A549 (cell line): ENCODE measurements at regions not wholly inside any gene's neighbourhood (a gene's known extent, or its start where the extent isn't known, plus 50 kb on each side); places are given as distances from the start of the nearest gene placed in this dataset.

ENCODE experiments used
- ESRRA ChIP-seq: fragments of 150-350 bp; IDR thresholded peaks from 2 replicates; pipeline ENCODE4 v1.6.1; 2014; ENCODE audit warnings: mild to moderate bottlenecking, low read length, borderline replicate concordance
- HOXA7 ChIP-seq: fragments of 250-450 bp; sonication (Bioruptor Pico); IDR thresholded peaks from 2 replicates; pipeline ENCODE4 v1.5.0; 2020; ENCODE audit warnings: mild to moderate bottlenecking, moderate library complexity
- MYC ChIP-seq: IDR thresholded peaks from 2 replicates; pipeline ENCODE4 v1.6.1; 2012; ENCODE audit warnings: mild to moderate bottlenecking, inconsistent platforms, low read length, improper control_type of control experiment, borderline replicate concordance
- NFE2L2 ChIP-seq: fragments of 150-350 bp; conservative IDR thresholded peaks from 2 replicates; pipeline ENCODE4 v1.6.1; 2014; ENCODE audit warnings: low read length
- POLR2A ChIP-seq: IDR thresholded peaks from 2 replicates; pipeline ENCODE4 v1.6.1; 2012; ENCODE audit warnings: mild to moderate bottlenecking, low read length
- RAD21 ChIP-seq, 2 experiments: fragments of >200 bp in 1 of 2; sonication (Bioruptor Twin) in 1 of 2; formaldehyde crosslinking in 1 of 2; IDR thresholded peaks in 1 of 2; conservative IDR thresholded peaks in 1 of 2; 2 replicates in 1 of 2; 3 replicates in 1 of 2; pipeline ENCODE4 v1.6.1; 2012 to 2018; ENCODE audit warnings: inconsistent platforms in 1 of 2
- RFX5 ChIP-seq: fragments of 450-650 bp; IDR thresholded peaks from 2 replicates; pipeline ENCODE4 v1.7.1; 2014; ENCODE audit warnings: antibody characterized with exemption, mild to moderate bottlenecking, moderate library complexity
- ZFP36 ChIP-seq: fragments of 450-650 bp; IDR thresholded peaks from 2 replicates; pipeline ENCODE4 v1.6.1; 2014; ENCODE audit warnings: borderline replicate concordance; ENCODE audit not compliant: partially characterized antibody
- TF ChIP-seq, protein P1 (sequence below): fragments of 150-350 bp; IDR thresholded peaks from 2 replicates; pipeline ENCODE4 v1.6.1; 2014; ENCODE audit warnings: low read depth, mild to moderate bottlenecking, low read length
- TF ChIP-seq, protein P2 (sequence below): fragments of >200 bp; sonication (Bioruptor Twin); formaldehyde crosslinking; IDR thresholded peaks from 3 replicates; pipeline ENCODE4 v1.5.1; 2016
- TF ChIP-seq, protein P3 (sequence below): fragments of 200-600 bp; sonication (generic); IDR thresholded peaks from 2 replicates; pipeline ENCODE4 v1.6.1; 2016; ENCODE audit warnings: antibody characterized with exemption, mild to moderate bottlenecking, moderate library complexity
- TF ChIP-seq, protein P4 (sequence below): IDR thresholded peaks from 2 replicates; pipeline ENCODE4 v1.6.1; 2012

DNA sequence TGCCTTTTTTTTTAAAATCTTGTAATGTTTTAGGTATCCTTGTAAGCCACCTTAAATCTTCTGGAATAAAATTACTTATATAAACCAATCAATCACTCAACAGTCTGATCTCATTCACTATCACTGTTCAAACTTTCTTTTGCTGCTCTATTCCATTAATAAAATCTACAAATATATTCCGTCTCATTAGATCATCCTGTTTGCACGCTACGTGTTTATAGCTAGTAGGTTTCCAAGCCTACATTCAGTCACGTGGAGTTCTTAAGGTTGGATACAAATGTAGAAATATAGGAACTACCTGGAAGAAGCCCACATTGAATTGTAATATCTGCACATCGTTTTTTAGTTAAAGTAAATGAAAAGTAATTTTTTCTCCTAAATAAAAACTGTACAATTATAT, 274.8 kb upstream of the CNTN4 start:
- TF ChIP-seq POLR2A, result no peak
- TF ChIP-seq, protein P1, sequence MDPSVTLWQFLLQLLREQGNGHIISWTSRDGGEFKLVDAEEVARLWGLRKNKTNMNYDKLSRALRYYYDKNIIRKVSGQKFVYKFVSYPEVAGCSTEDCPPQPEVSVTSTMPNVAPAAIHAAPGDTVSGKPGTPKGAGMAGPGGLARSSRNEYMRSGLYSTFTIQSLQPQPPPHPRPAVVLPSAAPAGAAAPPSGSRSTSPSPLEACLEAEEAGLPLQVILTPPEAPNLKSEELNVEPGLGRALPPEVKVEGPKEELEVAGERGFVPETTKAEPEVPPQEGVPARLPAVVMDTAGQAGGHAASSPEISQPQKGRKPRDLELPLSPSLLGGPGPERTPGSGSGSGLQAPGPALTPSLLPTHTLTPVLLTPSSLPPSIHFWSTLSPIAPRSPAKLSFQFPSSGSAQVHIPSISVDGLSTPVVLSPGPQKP, result no peak
- no peak for TF ChIP-seq HOXA7 (CRISPR knock-in tag)
- TF ChIP-seq, protein P2, sequence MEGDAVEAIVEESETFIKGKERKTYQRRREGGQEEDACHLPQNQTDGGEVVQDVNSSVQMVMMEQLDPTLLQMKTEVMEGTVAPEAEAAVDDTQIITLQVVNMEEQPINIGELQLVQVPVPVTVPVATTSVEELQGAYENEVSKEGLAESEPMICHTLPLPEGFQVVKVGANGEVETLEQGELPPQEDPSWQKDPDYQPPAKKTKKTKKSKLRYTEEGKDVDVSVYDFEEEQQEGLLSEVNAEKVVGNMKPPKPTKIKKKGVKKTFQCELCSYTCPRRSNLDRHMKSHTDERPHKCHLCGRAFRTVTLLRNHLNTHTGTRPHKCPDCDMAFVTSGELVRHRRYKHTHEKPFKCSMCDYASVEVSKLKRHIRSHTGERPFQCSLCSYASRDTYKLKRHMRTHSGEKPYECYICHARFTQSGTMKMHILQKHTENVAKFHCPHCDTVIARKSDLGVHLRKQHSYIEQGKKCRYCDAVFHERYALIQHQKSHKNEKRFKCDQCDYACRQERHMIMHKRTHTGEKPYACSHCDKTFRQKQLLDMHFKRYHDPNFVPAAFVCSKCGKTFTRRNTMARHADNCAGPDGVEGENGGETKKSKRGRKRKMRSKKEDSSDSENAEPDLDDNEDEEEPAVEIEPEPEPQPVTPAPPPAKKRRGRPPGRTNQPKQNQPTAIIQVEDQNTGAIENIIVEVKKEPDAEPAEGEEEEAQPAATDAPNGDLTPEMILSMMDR, result no peak
- TF ChIP-seq, protein P3, sequence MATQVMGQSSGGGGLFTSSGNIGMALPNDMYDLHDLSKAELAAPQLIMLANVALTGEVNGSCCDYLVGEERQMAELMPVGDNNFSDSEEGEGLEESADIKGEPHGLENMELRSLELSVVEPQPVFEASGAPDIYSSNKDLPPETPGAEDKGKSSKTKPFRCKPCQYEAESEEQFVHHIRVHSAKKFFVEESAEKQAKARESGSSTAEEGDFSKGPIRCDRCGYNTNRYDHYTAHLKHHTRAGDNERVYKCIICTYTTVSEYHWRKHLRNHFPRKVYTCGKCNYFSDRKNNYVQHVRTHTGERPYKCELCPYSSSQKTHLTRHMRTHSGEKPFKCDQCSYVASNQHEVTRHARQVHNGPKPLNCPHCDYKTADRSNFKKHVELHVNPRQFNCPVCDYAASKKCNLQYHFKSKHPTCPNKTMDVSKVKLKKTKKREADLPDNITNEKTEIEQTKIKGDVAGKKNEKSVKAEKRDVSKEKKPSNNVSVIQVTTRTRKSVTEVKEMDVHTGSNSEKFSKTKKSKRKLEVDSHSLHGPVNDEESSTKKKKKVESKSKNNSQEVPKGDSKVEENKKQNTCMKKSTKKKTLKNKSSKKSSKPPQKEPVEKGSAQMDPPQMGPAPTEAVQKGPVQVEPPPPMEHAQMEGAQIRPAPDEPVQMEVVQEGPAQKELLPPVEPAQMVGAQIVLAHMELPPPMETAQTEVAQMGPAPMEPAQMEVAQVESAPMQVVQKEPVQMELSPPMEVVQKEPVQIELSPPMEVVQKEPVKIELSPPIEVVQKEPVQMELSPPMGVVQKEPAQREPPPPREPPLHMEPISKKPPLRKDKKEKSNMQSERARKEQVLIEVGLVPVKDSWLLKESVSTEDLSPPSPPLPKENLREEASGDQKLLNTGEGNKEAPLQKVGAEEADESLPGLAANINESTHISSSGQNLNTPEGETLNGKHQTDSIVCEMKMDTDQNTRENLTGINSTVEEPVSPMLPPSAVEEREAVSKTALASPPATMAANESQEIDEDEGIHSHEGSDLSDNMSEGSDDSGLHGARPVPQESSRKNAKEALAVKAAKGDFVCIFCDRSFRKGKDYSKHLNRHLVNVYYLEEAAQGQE, result no peak
- TF ChIP-seq ESRRA, result no peak
- no peak for TF ChIP-seq ZFP36
- TF ChIP-seq MYC, result no peak
- TF ChIP-seq RFX5, result no peak
- no peak for TF ChIP-seq NFE2L2
- no peak for TF ChIP-seq RAD21 (conservative IDR thresholded peaks at IDR 0.05 in 1 of 2, IDR thresholded peaks at IDR 0.05 in 1 of 2)
- TF ChIP-seq, protein P4, sequence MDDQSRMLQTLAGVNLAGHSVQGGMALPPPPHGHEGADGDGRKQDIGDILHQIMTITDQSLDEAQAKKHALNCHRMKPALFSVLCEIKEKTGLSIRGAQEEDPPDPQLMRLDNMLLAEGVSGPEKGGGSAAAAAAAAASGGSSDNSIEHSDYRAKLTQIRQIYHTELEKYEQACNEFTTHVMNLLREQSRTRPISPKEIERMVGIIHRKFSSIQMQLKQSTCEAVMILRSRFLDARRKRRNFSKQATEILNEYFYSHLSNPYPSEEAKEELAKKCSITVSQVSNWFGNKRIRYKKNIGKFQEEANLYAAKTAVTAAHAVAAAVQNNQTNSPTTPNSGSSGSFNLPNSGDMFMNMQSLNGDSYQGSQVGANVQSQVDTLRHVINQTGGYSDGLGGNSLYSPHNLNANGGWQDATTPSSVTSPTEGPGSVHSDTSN, result no peak
